ENCODE measurements at regions not wholly inside any gene's neighbourhood (a gene's known extent, or its start where the extent isn't known, plus 50 kb on each side); places are given as distances from the start of the nearest gene placed in this dataset.

DNA sequence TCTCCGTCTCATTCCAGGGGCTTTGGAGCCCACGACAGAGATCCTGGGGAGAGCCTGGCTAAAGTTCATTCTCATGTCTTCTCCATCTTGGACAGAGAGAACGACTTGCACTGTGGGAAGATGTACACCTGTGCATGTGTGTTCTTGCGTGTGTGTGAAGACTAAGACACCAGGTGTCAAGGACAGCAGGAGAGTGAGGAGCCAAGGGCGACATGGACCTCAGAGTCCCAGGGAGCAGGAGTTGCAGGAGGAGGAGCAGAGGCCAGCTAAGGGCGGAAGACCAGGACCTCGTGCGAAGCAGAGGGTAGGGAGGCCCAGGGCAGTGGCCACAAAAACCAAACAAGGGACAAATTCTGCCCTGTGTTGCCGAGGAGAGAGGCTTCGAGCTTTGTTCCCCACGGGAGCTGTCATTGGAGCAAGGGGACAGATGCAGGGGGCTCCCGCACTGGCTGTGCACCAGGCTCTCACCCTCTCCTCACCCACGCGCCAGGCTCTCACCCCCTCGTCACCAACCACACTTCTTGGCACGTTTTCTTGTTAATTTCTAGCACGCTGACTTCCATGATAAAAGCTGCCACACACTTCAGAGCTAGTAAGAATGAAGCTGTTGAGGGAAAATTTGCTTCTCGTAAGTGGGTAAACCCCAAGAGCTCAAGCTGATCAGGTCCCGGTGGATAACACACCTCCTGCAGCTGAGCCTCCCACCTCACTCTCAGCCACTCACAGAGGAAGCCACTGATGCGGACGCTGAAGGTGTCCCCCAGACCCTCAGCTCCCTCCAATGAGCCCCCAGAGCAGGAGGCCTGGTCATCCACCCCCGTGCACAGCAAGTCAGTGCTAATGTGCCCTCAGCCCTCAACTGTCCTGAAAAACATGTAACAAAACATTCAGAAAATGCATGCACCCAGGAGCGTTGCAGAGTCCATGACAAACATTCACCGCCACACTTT is 62.6 kb downstream of the DLL1 start:
- Histone ChIP-seq H3K27me3 (ENCODE audit: insufficient read depth) (no peaks in the 10 kb centered on the region), H3K4me1 (ENCODE audit: insufficient read depth) (no peaks in the 10 kb centered on the region), H4K20me1 (replicated peaks; ENCODE audit: insufficient read depth) (no peaks in the 10 kb centered on the region), H3K9me2 (ENCODE audit: insufficient read depth) (no peaks in the 10 kb centered on the region), H3K27ac (ENCODE audit: low read depth) (no peak overlapping the region), H2AFZ (no peak overlapping the region), H3F3A (replicated peaks; ENCODE audit: low read depth) (no peaks in the 10 kb centered on the region), H3K79me2 (replicated peaks; ENCODE audit: insufficient read depth) (no peaks in the 10 kb centered on the region), H3K4me3 (no peak overlapping the region), H3K36me3 (ENCODE audit: insufficient read depth) (no peaks in the 10 kb centered on the region), H3K4me2 (no peak overlapping the region)
- Mint-ChIP-seq H3K36me3 (ENCODE audit: low read depth) (no peaks in the 10 kb centered on the region; the same call in 2 of the 3 replicates), H3K27me3 (ENCODE audit: insufficient read depth, low read depth, poor library complexity) (peaks cover 9% of the 10 kb centered on the region), H3K4me3 (no peak overlapping the region), H3K27ac (no peak overlapping the region), H3K9me3 (no peaks in the 10 kb centered on the region; the same call in 2 of the 3 replicates), H3K4me1 (peaks cover 26% of the 10 kb centered on the region)
- ATAC-seq (no peak), DNase-seq (ENCODE audit: low spot score) (no peak)
- TF ChIP-seq EZH2 (IDR thresholded peaks at IDR 0.05; ENCODE audit: low read depth, unreplicated experiment) (no peak), POLR2AphosphoS5 (IDR thresholded peaks at IDR 0.05; ENCODE audit: low read depth) (no peak)
- TF ChIP-seq, protein P1, sequence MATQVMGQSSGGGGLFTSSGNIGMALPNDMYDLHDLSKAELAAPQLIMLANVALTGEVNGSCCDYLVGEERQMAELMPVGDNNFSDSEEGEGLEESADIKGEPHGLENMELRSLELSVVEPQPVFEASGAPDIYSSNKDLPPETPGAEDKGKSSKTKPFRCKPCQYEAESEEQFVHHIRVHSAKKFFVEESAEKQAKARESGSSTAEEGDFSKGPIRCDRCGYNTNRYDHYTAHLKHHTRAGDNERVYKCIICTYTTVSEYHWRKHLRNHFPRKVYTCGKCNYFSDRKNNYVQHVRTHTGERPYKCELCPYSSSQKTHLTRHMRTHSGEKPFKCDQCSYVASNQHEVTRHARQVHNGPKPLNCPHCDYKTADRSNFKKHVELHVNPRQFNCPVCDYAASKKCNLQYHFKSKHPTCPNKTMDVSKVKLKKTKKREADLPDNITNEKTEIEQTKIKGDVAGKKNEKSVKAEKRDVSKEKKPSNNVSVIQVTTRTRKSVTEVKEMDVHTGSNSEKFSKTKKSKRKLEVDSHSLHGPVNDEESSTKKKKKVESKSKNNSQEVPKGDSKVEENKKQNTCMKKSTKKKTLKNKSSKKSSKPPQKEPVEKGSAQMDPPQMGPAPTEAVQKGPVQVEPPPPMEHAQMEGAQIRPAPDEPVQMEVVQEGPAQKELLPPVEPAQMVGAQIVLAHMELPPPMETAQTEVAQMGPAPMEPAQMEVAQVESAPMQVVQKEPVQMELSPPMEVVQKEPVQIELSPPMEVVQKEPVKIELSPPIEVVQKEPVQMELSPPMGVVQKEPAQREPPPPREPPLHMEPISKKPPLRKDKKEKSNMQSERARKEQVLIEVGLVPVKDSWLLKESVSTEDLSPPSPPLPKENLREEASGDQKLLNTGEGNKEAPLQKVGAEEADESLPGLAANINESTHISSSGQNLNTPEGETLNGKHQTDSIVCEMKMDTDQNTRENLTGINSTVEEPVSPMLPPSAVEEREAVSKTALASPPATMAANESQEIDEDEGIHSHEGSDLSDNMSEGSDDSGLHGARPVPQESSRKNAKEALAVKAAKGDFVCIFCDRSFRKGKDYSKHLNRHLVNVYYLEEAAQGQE (IDR thresholded peaks at IDR 0.05; ENCODE audit: unreplicated experiment), result no peak

DNA sequence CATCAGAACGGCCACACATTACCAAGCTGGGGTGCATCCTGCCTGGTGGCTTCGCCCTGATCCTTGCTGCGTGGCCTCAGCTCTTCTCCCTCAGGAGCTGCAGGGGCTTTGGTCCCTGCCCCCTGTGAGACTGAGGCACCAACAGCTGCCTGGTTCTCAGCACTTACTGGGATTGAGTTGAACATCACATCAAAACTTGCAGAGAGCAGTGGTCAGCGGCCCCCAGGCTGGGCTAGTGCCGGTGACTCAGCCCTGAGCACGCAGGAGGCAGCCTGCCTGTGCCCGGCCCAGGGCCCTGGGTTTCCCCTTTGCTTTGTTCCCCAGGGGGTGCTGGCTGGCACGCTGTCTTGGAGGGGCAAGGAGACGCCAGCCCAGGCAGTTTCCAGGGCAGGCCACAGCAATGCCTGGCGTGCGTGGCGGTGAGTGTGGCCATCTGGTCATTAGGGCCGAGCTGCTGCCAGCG is 63.3 kb downstream of the DLL1 start:
- no peak for ATAC-seq
- no peak overlapping the region for H3K4me3 ChIP-seq
- no peak for DNase-seq (ENCODE audit: low spot score)
- no peaks in the 10 kb centered on the region for H3K27me3 ChIP-seq (ENCODE audit: insufficient read depth)
- H3K27ac ChIP-seq (ENCODE audit: low read depth), result no peak overlapping the region
- H3K4me1 ChIP-seq (ENCODE audit: insufficient read depth), result no peaks in the 10 kb centered on the region
- no peaks in the 10 kb centered on the region for H3F3A ChIP-seq (replicated peaks; ENCODE audit: low read depth)
- H3K27me3 Mint-ChIP-seq (ENCODE audit: insufficient read depth, low read depth, poor library complexity), result peaks cover 7% of the 10 kb centered on the region
- H2AFZ ChIP-seq, result no peak overlapping the region
- H3K9me2 ChIP-seq (ENCODE audit: insufficient read depth), result no peaks in the 10 kb centered on the region
- H3K79me2 ChIP-seq (replicated peaks; ENCODE audit: insufficient read depth), result no peaks in the 10 kb centered on the region
- H3K36me3 Mint-ChIP-seq (ENCODE audit: low read depth), result no peaks in the 10 kb centered on the region; the same call in 2 of the 3 replicates
- H3K9me3 Mint-ChIP-seq, result no peaks in the 10 kb centered on the region; the same call in 2 of the 3 replicates
- no peaks in the 10 kb centered on the region for H4K20me1 ChIP-seq (replicated peaks; ENCODE audit: insufficient read depth)
- no peak overlapping the region for H3K4me3 Mint-ChIP-seq
- H3K4me2 ChIP-seq, result no peak overlapping the region
- peaks cover 26% of the 10 kb centered on the region for H3K4me1 Mint-ChIP-seq
- no peak overlapping the region for H3K27ac Mint-ChIP-seq
- H3K36me3 ChIP-seq (ENCODE audit: insufficient read depth), result no peaks in the 10 kb centered on the region
- TF ChIP-seq JUNB (IDR thresholded peaks at IDR 0.05; ENCODE audit: unreplicated experiment) (no peak), ZNF114 (CRISPR knock-in tag; IDR thresholded peaks at IDR 0.05) (no peak), POLR2AphosphoS5 (IDR thresholded peaks at IDR 0.05; ENCODE audit: low read depth) (no peak), STAT1 (IDR thresholded peaks at IDR 0.05; ENCODE audit: unreplicated experiment) (no peak), EZH2phosphoT487 (IDR thresholded peaks at IDR 0.05; ENCODE audit: unreplicated experiment) (no peak)
- TF ChIP-seq, protein P2, sequence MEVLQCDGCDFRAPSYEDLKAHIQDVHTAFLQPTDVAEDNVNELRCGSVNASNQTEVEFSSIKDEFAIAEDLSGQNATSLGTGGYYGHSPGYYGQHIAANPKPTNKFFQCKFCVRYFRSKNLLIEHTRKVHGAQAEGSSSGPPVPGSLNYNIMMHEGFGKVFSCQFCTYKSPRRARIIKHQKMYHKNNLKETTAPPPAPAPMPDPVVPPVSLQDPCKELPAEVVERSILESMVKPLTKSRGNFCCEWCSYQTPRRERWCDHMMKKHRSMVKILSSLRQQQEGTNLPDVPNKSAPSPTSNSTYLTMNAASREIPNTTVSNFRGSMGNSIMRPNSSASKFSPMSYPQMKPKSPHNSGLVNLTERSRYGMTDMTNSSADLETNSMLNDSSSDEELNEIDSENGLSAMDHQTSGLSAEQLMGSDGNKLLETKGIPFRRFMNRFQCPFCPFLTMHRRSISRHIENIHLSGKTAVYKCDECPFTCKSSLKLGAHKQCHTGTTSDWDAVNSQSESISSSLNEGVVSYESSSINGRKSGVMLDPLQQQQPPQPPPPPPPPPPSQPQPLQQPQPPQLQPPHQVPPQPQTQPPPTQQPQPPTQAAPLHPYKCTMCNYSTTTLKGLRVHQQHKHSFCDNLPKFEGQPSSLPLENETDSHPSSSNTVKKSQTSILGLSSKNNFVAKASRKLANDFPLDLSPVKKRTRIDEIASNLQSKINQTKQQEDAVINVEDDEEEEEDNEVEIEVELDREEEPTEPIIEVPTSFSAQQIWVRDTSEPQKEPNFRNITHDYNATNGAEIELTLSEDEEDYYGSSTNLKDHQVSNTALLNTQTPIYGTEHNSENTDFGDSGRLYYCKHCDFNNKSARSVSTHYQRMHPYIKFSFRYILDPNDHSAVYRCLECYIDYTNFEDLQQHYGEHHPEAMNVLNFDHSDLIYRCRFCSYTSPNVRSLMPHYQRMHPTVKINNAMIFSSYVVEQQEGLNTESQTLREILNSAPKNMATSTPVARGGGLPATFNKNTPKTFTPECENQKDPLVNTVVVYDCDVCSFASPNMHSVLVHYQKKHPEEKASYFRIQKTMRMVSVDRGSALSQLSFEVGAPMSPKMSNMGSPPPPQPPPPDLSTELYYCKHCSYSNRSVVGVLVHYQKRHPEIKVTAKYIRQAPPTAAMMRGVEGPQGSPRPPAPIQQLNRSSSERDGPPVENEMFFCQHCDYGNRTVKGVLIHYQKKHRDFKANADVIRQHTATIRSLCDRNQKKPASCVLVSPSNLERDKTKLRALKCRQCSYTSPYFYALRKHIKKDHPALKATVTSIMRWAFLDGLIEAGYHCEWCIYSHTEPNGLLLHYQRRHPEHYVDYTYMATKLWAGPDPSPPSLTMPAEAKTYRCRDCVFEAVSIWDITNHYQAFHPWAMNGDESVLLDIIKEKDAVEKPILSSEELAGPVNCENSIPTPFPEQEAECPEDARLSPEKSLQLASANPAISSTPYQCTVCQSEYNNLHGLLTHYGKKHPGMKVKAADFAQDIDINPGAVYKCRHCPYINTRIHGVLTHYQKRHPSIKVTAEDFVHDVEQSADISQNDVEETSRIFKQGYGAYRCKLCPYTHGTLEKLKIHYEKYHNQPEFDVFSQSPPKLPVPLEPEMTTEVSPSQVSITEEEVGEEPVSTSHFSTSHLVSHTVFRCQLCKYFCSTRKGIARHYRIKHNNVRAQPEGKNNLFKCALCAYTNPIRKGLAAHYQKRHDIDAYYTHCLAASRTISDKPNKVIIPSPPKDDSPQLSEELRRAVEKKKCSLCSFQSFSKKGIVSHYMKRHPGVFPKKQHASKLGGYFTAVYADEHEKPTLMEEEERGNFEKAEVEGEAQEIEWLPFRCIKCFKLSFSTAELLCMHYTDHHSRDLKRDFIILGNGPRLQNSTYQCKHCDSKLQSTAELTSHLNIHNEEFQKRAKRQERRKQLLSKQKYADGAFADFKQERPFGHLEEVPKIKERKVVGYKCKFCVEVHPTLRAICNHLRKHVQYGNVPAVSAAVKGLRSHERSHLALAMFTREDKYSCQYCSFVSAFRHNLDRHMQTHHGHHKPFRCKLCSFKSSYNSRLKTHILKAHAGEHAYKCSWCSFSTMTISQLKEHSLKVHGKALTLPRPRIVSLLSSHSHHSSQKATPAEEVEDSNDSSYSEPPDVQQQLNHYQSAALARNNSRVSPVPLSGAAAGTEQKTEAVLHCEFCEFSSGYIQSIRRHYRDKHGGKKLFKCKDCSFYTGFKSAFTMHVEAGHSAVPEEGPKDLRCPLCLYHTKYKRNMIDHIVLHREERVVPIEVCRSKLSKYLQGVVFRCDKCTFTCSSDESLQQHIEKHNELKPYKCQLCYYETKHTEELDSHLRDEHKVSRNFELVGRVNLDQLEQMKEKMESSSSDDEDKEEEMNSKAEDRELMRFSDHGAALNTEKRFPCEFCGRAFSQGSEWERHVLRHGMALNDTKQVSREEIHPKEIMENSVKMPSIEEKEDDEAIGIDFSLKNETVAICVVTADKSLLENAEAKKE (CRISPR knock-in tag; IDR thresholded peaks at IDR 0.05), result no peak
- TF ChIP-seq, protein P3, sequence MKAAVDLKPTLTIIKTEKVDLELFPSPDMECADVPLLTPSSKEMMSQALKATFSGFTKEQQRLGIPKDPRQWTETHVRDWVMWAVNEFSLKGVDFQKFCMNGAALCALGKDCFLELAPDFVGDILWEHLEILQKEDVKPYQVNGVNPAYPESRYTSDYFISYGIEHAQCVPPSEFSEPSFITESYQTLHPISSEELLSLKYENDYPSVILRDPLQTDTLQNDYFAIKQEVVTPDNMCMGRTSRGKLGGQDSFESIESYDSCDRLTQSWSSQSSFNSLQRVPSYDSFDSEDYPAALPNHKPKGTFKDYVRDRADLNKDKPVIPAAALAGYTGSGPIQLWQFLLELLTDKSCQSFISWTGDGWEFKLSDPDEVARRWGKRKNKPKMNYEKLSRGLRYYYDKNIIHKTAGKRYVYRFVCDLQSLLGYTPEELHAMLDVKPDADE (IDR thresholded peaks at IDR 0.05), result no peak

Data from GM23338 (cell line).